Thoracic aorta (tissue), 2 donors: ENCODE measurements at regions not wholly inside any gene's neighbourhood (a gene's known extent, or its start where the extent isn't known, plus 50 kb on each side); places are given as distances from the start of the nearest gene placed in this dataset.

Experiments
- ATAC-seq: fragments of 150-250 bp; one replicate; pipeline ENCODE4 v1.8.0; 2017; ENCODE audit warnings: low read depth; ENCODE audit not compliant: insufficient number of reproducible peaks, low FRiP score
- DNase-seq: peaks from one replicate; pipeline ENCODE4 v3.0.0-alpha.2; 2020; ENCODE audit warnings: low spot score
- H3K27ac ChIP-seq, 2 donors: fragments of 200-600 bp; sonication (generic); 1 replicate in 1 of 2; 2 replicates in 1 of 2; pipeline ENCODE4 v1.5.1; 2016; ENCODE audit warnings: mild to moderate bottlenecking in 2 of 2, moderate library complexity in 2 of 2
- H3K27me3 ChIP-seq: fragments of 200-600 bp; sonication (generic); replicated peaks from 2 replicates; pipeline ENCODE4 v1.6.0; 2016; ENCODE audit warnings: mild to moderate bottlenecking; ENCODE audit not compliant: insufficient read depth
- H3K36me3 ChIP-seq: fragments of 200-600 bp; sonication (generic); one replicate; pipeline ENCODE4 v1.5.1; 2016
- H3K4me1 ChIP-seq, 2 donors: fragments of 200-600 bp; sonication (generic); 1 replicate in 1 of 2; 2 replicates in 1 of 2; pipeline versions ENCODE4 v1.5.1 to v1.6.0; 2016; ENCODE audit warnings: low read depth in 2 of 2, mild to moderate bottlenecking in 1 of 2; ENCODE audit not compliant: control insufficient read depth in 1 of 2
- H3K4me3 ChIP-seq: fragments of 200-600 bp; sonication (generic); 2 replicates; pipeline ENCODE4 v1.5.1; 2016; ENCODE audit warnings: mild to moderate bottlenecking
- H3K9me3 ChIP-seq: fragments of 200-600 bp; sonication (generic); 2 replicates; pipeline ENCODE4 v1.5.1; 2016
- CTCF ChIP-seq: fragments of 200-600 bp; sonication (generic); IDR thresholded peaks from one replicate; pipeline ENCODE4 v1.5.1; 2019; ENCODE audit warnings: antibody characterized with exemption

- TF ChIP-seq CTCF = no peak
- H3K4me3 ChIP-seq = no peak overlapping the region
- no peaks in the 10 kb centered on the region for H3K27me3 ChIP-seq
- no peaks in the 10 kb centered on the region for H3K4me1 ChIP-seq
- H3K9me3 ChIP-seq = no peaks in the 10 kb centered on the region
- DNase-seq (no peak), ATAC-seq (no peak)
- no peaks in the 10 kb centered on the region for H3K36me3 ChIP-seq
- H3K27ac ChIP-seq = no peak overlapping the region
These were observed 470.8 kb upstream of the KCND2 start for GRCh38 chr7:119802147-119802546.

GRCh38 chr7:119825091-119825655 lies 447.8 kb upstream of the KCND2 start:
- Histone ChIP-seq H3K36me3 (no peaks in the 10 kb centered on the region), H3K4me3 (no peak overlapping the region), H3K9me3 (no peaks in the 10 kb centered on the region), H3K4me1 (no peaks in the 10 kb centered on the region), H3K27ac (no peak overlapping the region), H3K27me3 (no peaks in the 10 kb centered on the region)
- no peak for TF ChIP-seq CTCF
- no peak for DNase-seq
- ATAC-seq = no peak

- Histone ChIP-seq H3K36me3 (no peaks in the 10 kb centered on the region), H3K4me3 (no peak overlapping the region), H3K27me3 (no peaks in the 10 kb centered on the region), H3K27ac (no peak overlapping the region), H3K4me1 (no peaks in the 10 kb centered on the region), H3K9me3 (no peaks in the 10 kb centered on the region)
- DNase-seq = no peak
- no peak for TF ChIP-seq CTCF
- no peak for ATAC-seq
These were observed 446.4 kb upstream of the KCND2 start for GRCh38 chr7:119826547-119826946.

- Histone ChIP-seq H3K4me3 (no peak overlapping the region), H3K9me3 (no peaks in the 10 kb centered on the region), H3K36me3 (no peaks in the 10 kb centered on the region), H3K27ac (no peak overlapping the region), H3K27me3 (no peaks in the 10 kb centered on the region), H3K4me1 (no peaks in the 10 kb centered on the region)
- ATAC-seq (no peak), DNase-seq (no peak)
- TF ChIP-seq CTCF = no peak
These were observed 434.5 kb upstream of the KCND2 start for GRCh38 chr7:119838444-119838843.

GRCh38 chr7:119842337-119842736 lies 430.6 kb upstream of the KCND2 start:
- Histone ChIP-seq H3K4me1 (no peaks in the 10 kb centered on the region), H3K9me3 (no peaks in the 10 kb centered on the region), H3K27me3 (no peaks in the 10 kb centered on the region), H3K4me3 (no peak overlapping the region), H3K36me3 (no peaks in the 10 kb centered on the region), H3K27ac (no peak overlapping the region)
- DNase-seq (no peak), ATAC-seq (no peak)
- TF ChIP-seq CTCF = no peak
